ENCODE measurements at regions not wholly inside any gene's neighbourhood (a gene's known extent, or its start where the extent isn't known, plus 50 kb on each side); places are given as distances from the start of the nearest gene placed in this dataset.

- no peak for TF ChIP-seq POLR2A (IDR thresholded peaks at IDR 0.05; ENCODE audit: low read depth, low read length)
- TF ChIP-seq ZZZ3 (IDR thresholded peaks at IDR 0.05; ENCODE audit: control insufficient read depth, insufficient read length, low read depth) = no peak
- no peak for TF ChIP-seq EP300 (IDR thresholded peaks at IDR 0.05; ENCODE audit: borderline replicate concordance in 1 of 2, control insufficient read depth in 1 of 2, low read depth in 2 of 2, low read length in 2 of 2)
- no peak for TF ChIP-seq MLLT1 (IDR thresholded peaks at IDR 0.05)
- TF ChIP-seq CTCF (IDR thresholded peaks at IDR 0.05 in 2 of 3, conservative IDR thresholded peaks at IDR 0.05 in 1 of 3; ENCODE audit: control insufficient read depth in 2 of 3, extremely low read depth in 1 of 3, insufficient read depth in 1 of 3, low read depth in 3 of 3, low read length in 3 of 3) = no peak
- no peak for TF ChIP-seq PBX3 (IDR thresholded peaks at IDR 0.05; ENCODE audit: insufficient replicate concordance, low read depth, low read length)
- no peak for TF ChIP-seq ATF2 (IDR thresholded peaks at IDR 0.05; ENCODE audit: low read length)
- TF ChIP-seq TARDBP (IDR thresholded peaks at IDR 0.05; ENCODE audit: borderline replicate concordance) = no peak
- TF ChIP-seq SMC3 (IDR thresholded peaks at IDR 0.05; ENCODE audit: borderline replicate concordance, low read length) = no peak
- no peak for TF ChIP-seq MXI1 (IDR thresholded peaks at IDR 0.05; ENCODE audit: low read depth, low read length)
- no peak for TF ChIP-seq BCLAF1 (IDR thresholded peaks at IDR 0.05)
- TF ChIP-seq SIN3A (IDR thresholded peaks at IDR 0.05; ENCODE audit: low read depth, low read length) = no peak
- no peak for TF ChIP-seq POLR2AphosphoS5 (IDR thresholded peaks at IDR 0.05; ENCODE audit: low read length)
- no peak for TF ChIP-seq BCL3 (IDR thresholded peaks at IDR 0.05; ENCODE audit: borderline replicate concordance, insufficient read depth, low read depth, low read length, poor library complexity, severe bottlenecking)
Observed at GRCh38 chr2:67066782-67067181, 330.4 kb upstream of the ETAA1 start.

All from GM12878 (cell line).